HEK293T (cell line): ENCODE measurements at regions not wholly inside any gene's neighbourhood (a gene's known extent, or its start where the extent isn't known, plus 50 kb on each side); places are given as distances from the start of the nearest gene placed in this dataset.

Experiments
- ARNT ChIP-seq: fragments of 450-650 bp; IDR thresholded peaks from 2 replicates; pipeline ENCODE4 v1.6.1; 2017; ENCODE audit warnings: mild to moderate bottlenecking
- BHLHE40 ChIP-seq: fragments of 450-650 bp; IDR thresholded peaks from 2 replicates; pipeline ENCODE4 v1.6.1; 2016; ENCODE audit warnings: mild to moderate bottlenecking, moderate library complexity, borderline replicate concordance
- CTBP1 ChIP-seq: fragments of 450-650 bp; IDR thresholded peaks from 2 replicates; pipeline ENCODE4 v1.6.1; 2016; ENCODE audit warnings: borderline replicate concordance
- ELF4 ChIP-seq: fragments of 450-650 bp; IDR thresholded peaks from 2 replicates; pipeline ENCODE4 v1.6.1; 2017; ENCODE audit warnings: antibody characterized with exemption
- FOXA1 ChIP-seq: fragments of 450-650 bp; IDR thresholded peaks from 2 replicates; pipeline ENCODE4 v1.6.1; 2016; ENCODE audit warnings: mild to moderate bottlenecking
- FOXK2 ChIP-seq: fragments of 450-650 bp; IDR thresholded peaks from 2 replicates; pipeline ENCODE4 v1.6.1; 2016; ENCODE audit warnings: mild to moderate bottlenecking
- HDGF ChIP-seq: fragments of 450-650 bp; IDR thresholded peaks from 2 replicates; pipeline ENCODE4 v1.6.1; 2017; ENCODE audit warnings: antibody characterized with exemption, borderline replicate concordance
- L3MBTL2 ChIP-seq: fragments of 450-650 bp; conservative IDR thresholded peaks from 2 replicates; pipeline ENCODE4 v1.6.1; 2016; ENCODE audit warnings: mild to moderate bottlenecking
- LEF1 ChIP-seq: fragments of 450-650 bp; IDR thresholded peaks from 2 replicates; pipeline ENCODE4 v1.6.1; 2017; ENCODE audit warnings: mild to moderate bottlenecking, borderline replicate concordance
- PKNOX1 ChIP-seq: fragments of 450-650 bp; IDR thresholded peaks from 2 replicates; pipeline ENCODE4 v1.6.1; 2016
- SP1 ChIP-seq: fragments of 450-650 bp; IDR thresholded peaks from 2 replicates; pipeline ENCODE4 v1.6.1; 2017
- SUZ12 ChIP-seq: fragments of 450-650 bp; IDR thresholded peaks from 2 replicates; pipeline ENCODE4 v1.6.1; 2016; ENCODE audit warnings: mild to moderate bottlenecking
- TARDBP ChIP-seq: fragments of 450-650 bp; IDR thresholded peaks from 2 replicates; pipeline ENCODE4 v1.6.1; 2016
- ZNF384 ChIP-seq: fragments of 450-650 bp; IDR thresholded peaks from 2 replicates; pipeline ENCODE4 v1.6.1; 2016

GRCh38 chr18:61683856-61684255 lies 209.0 kb downstream of the RNF152 start:
- TF ChIP-seq L3MBTL2: no peak
- TF ChIP-seq SP1: no peak
- no peak for TF ChIP-seq ZNF384
- no peak for TF ChIP-seq FOXK2
- TF ChIP-seq ELF4: no peak
- no peak for TF ChIP-seq HDGF
- TF ChIP-seq PKNOX1: no peak
- TF ChIP-seq ARNT: no peak
- TF ChIP-seq FOXA1: no peak
- no peak for TF ChIP-seq BHLHE40
- TF ChIP-seq TARDBP: no peak
- TF ChIP-seq CTBP1: no peak
- no peak for TF ChIP-seq SUZ12
- no peak for TF ChIP-seq LEF1
